Mucosa of descending colon (tissue), 3 donors: ENCODE measurements at regions not wholly inside any gene's neighbourhood (a gene's known extent, or its start where the extent isn't known, plus 50 kb on each side); places are given as distances from the start of the nearest gene placed in this dataset.
"Not testable (repeated sequence)": the region's sequence is repeated elsewhere in the genome, so short reads cannot be mapped to it uniquely, and the experiment has no call there.

Experiments used
- ATAC-seq: fragments of 200-7000 bp; cut with Tn5 transposase; one replicate; pipeline ENCODE4 v1.9.1; 2020; ENCODE audit warnings: mild to moderate bottlenecking, moderate library complexity
- DNase-seq, 3 donors: peaks; one replicate each; pipeline ENCODE4 v3.0.0-alpha.2; 2020
- H3K36me3 ChIP-seq: fragments of 200-600 bp; one replicate; pipeline ENCODE4 v1.8.0; 2021; ENCODE audit warnings: low read depth, mild to moderate bottlenecking
- H3K4me1 ChIP-seq: fragments of 200-600 bp; one replicate; pipeline ENCODE4 v1.8.0; 2021; ENCODE audit warnings: low read depth, mild to moderate bottlenecking
- H3K4me3 ChIP-seq: fragments of 200-600 bp; one replicate; pipeline ENCODE4 v1.8.0; 2021; ENCODE audit warnings: mild to moderate bottlenecking
- H3K9me3 ChIP-seq: fragments of 200-600 bp; one replicate; pipeline ENCODE4 v1.8.0; 2021; ENCODE audit warnings: mild to moderate bottlenecking
- CTCF ChIP-seq: fragments of 200-600 bp; IDR thresholded peaks from one replicate; pipeline ENCODE4 v1.8.0; 2022; ENCODE audit warnings: antibody characterized with exemption, mild to moderate bottlenecking
- intact Hi-C, 2 donors: fragments of 100-400 bp; cut with DNase I in 1 of 2; cut with micrococcal nuclease in 1 of 2; formaldehyde crosslinking; loops; one replicate each; pipeline versions ENCODE4 v1.11.0 to v1.11.1; 2022; cut with DNase I, micrococcal nuclease
- donor health status: DM: no; HTN: no; CAD: no; lungs with moderate emphysema.
- donor health status: DM: no; HTN: no; CAD: no.
- donor health status: DM: no; HTN: yes; CAD: no.

- DNase-seq (no peak), ATAC-seq (no peak)
- Histone ChIP-seq H3K4me3 (no peak overlapping the region), H3K4me1 (no peaks in the 10 kb centered on the region), H3K9me3 (no peaks in the 10 kb centered on the region), H3K36me3 (no peaks in the 10 kb centered on the region)
- intact Hi-C loops: no loop called here
- no peak for TF ChIP-seq CTCF
These were observed 804.4 kb downstream of the EPHA4 start for GRCh38 chr2:220767591-220768255.

GRCh38 chr2:220775856-220776488 is 796.1 kb downstream of the EPHA4 start:
- no peak for ATAC-seq
- H3K4me1 ChIP-seq: no peaks in the 10 kb centered on the region
- intact Hi-C loops: no loop called here
- no peak for TF ChIP-seq CTCF
- no peaks in the 10 kb centered on the region for H3K9me3 ChIP-seq
- DNase-seq: no peak
- no peak overlapping the region for H3K4me3 ChIP-seq
- no peaks in the 10 kb centered on the region for H3K36me3 ChIP-seq

GRCh38 chr2:220779076-220779475 is 793.0 kb downstream of the EPHA4 start:
- intact Hi-C loops, H3K9me3 ChIP-seq, ATAC-seq: not testable (repeated sequence)

GRCh38 chr2:220779511-220779910 is 792.6 kb downstream of the EPHA4 start:
- TF ChIP-seq CTCF: no peak
- intact Hi-C loops: no loop called here
- DNase-seq (no peak), ATAC-seq (no peak)
- Histone ChIP-seq H3K4me1 (no peaks in the 10 kb centered on the region), H3K9me3 (no peaks in the 10 kb centered on the region), H3K36me3 (no peaks in the 10 kb centered on the region), H3K4me3 (no peak overlapping the region)

More at GRCh38 chr2:220779076-220779475, 793.0 kb downstream of the EPHA4 start:
- H3K36me3 ChIP-seq, DNase-seq, H3K4me3 ChIP-seq, H3K4me1 ChIP-seq: not testable (repeated sequence)

GRCh38 chr2:220779931-220780330 is 792.2 kb downstream of the EPHA4 start:
- DNase-seq (no peak), ATAC-seq (no peak)

More at GRCh38 chr2:220779931-220780330, 792.2 kb downstream of the EPHA4 start:
- TF ChIP-seq CTCF: no peak
- Histone ChIP-seq H3K9me3 (no peaks in the 10 kb centered on the region), H3K4me1 (no peaks in the 10 kb centered on the region), H3K36me3 (no peaks in the 10 kb centered on the region), H3K4me3 (no peak overlapping the region)
- intact Hi-C loops: no loop called here
